ENCODE measurements at regions not wholly inside any gene's neighbourhood (a gene's known extent, or its start where the extent isn't known, plus 50 kb on each side); places are given as distances from the start of the nearest gene placed in this dataset.

DNA sequence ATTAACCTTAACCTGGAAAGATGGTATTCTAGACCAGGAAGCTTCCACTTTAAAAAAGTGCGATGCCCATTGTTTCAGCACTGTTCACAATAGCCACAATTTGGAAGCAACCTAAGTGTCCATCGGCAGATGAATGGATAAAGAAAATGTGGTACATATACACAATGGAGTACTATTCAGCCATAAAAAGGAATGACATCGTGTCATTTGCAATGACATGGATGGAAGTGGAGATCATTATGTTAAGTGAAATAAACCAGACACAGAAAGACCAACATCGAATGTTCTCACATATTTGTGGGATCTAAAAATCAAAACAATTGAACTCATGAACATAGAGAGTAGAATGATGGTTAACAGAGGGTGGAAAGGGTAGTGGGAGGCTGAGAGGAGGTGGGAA is 94.2 kb downstream of the NR2F2 start:
- Histone ChIP-seq H3K9me3 (ENCODE audit: control insufficient read depth in 5 of 5, low read length in 5 of 5) (peaks cover 0 to 4% (median 0%) of the 10 kb centered on the region in 5 donors), H3K4me1 (ENCODE audit: control insufficient read depth in 5 of 5, insufficient read depth in 5 of 5, low read length in 5 of 5) (peaks cover 0 to 13% (median 6%) of the 10 kb centered on the region in 5 donors), H3K9ac (ENCODE audit: low read length in 5 of 5) (no peak overlapping the region), H3K36me3 (ENCODE audit: control insufficient read depth in 5 of 5, insufficient read depth in 5 of 5, low read length in 5 of 5) (no peaks in the 10 kb centered on the region), H3K27me3 (ENCODE audit: control insufficient read depth in 5 of 5, insufficient read depth in 4 of 5, low read length in 5 of 5) (peaks cover 4 to 21% (median 13%) of the 10 kb centered on the region in 5 donors), H3K4me3 (ENCODE audit: low read depth in 1 of 5, low read length in 5 of 5) (no peak overlapping the region), H3K27ac (ENCODE audit: low read depth, low read length) (no peak overlapping the region)

DNA sequence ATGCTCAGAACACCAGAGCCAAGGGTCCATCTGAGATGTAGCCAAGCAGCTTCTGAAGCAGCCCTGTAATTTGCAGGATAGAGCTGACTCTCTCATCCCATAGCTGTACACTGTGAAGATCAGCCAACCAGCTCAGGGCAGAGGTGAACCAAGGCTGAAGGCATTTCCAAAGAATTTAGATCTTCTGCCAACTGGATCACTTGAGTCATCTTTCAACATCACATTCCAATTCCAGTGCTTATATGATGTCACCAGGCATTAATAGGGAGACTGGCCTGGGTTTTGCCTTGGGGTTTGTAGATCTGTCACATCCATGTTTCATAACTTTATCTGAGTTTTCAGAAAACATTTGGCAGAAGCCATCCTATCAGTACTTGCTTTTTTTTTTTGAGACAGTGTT is 98.2 kb downstream of the NR2F2 start:
- Histone ChIP-seq H3K27ac (ENCODE audit: low read depth, low read length) (peak overlapping the region; percentile 33), H3K27me3 (ENCODE audit: control insufficient read depth in 5 of 5, insufficient read depth in 4 of 5, low read length in 5 of 5) (peaks cover 0 to 2% (median 0%) of the 10 kb centered on the region in 5 donors), H3K4me1 (ENCODE audit: control insufficient read depth in 5 of 5, insufficient read depth in 5 of 5, low read length in 5 of 5) (peaks cover 0 to 13% (median 6%) of the 10 kb centered on the region in 5 donors), H3K4me3 (ENCODE audit: low read depth in 1 of 5, low read length in 5 of 5) (no peak overlapping the region), H3K9ac (ENCODE audit: low read length in 5 of 5) (no peak overlapping the region), H3K9me3 (ENCODE audit: control insufficient read depth in 5 of 5, low read length in 5 of 5) (peaks cover 0 to 4% (median 0%) of the 10 kb centered on the region in 5 donors), H3K36me3 (ENCODE audit: control insufficient read depth in 5 of 5, insufficient read depth in 5 of 5, low read length in 5 of 5) (no peaks in the 10 kb centered on the region)

DNA sequence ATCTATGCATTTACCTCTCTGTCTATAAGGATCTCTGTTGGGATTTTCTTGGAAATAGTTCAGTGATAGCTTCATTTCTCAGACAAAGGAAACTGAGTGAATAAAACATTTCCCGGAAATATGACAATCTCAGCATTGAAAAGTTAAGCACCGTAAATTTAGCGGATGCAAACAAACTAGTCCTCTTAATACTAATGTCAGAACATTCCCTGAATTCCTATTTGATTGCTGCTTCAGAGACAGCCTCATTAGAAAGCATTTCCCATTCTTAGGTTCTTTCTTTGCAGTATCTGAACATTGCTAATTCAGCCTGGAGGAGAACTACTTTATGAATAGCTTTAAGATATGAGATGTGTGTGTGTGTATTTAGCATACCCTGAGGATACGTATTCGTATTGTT is 101.3 kb downstream of the NR2F2 start:
- no peak overlapping the region for H3K4me3 ChIP-seq (ENCODE audit: low read depth in 1 of 5, low read length in 5 of 5)
- peaks cover 0 to 3% (median 0%) of the 10 kb centered on the region in 5 donors for H3K9me3 ChIP-seq (ENCODE audit: control insufficient read depth in 5 of 5, low read length in 5 of 5)
- H3K4me1 ChIP-seq (ENCODE audit: control insufficient read depth in 5 of 5, insufficient read depth in 5 of 5, low read length in 5 of 5): peaks cover 0 to 10% (median 6%) of the 10 kb centered on the region in 5 donors
- no peak overlapping the region for H3K27ac ChIP-seq (ENCODE audit: low read depth, low read length)
- no peak overlapping the region for H3K9ac ChIP-seq (ENCODE audit: low read length in 5 of 5)
- no peaks in the 10 kb centered on the region for H3K27me3 ChIP-seq (ENCODE audit: control insufficient read depth in 5 of 5, insufficient read depth in 4 of 5, low read length in 5 of 5)
- no peaks in the 10 kb centered on the region for H3K36me3 ChIP-seq (ENCODE audit: control insufficient read depth in 5 of 5, insufficient read depth in 5 of 5, low read length in 5 of 5)

DNA sequence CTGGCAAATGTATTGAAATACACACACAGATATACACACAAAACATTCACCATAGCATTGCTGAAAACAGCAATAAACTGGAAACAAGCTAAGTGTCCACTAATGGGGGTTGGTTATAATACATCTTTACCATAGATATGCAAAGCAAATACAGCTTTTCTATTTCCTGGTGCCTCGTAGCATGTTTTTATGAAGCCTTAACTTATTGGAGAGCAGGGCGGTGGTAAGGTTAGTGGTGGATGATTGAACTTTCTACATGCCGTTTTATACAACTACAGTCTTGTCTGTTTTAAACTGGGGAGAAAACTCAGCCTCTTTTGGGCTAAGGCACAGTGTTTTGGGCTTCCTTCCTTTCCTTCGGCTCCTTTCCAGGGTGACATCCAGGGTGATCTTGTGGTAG is 104.5 kb downstream of the NR2F2 start:
- Histone ChIP-seq H3K27ac (ENCODE audit: low read depth, low read length) (no peak overlapping the region), H3K9ac (ENCODE audit: low read length in 5 of 5) (no peak overlapping the region), H3K9me3 (ENCODE audit: control insufficient read depth in 5 of 5, low read length in 5 of 5) (no peaks in the 10 kb centered on the region), H3K4me1 (ENCODE audit: control insufficient read depth in 5 of 5, insufficient read depth in 5 of 5, low read length in 5 of 5) (no peaks in the 10 kb centered on the region), H3K36me3 (ENCODE audit: control insufficient read depth in 5 of 5, insufficient read depth in 5 of 5, low read length in 5 of 5) (no peaks in the 10 kb centered on the region), H3K27me3 (ENCODE audit: control insufficient read depth in 5 of 5, insufficient read depth in 4 of 5, low read length in 5 of 5) (no peaks in the 10 kb centered on the region), H3K4me3 (ENCODE audit: low read depth in 1 of 5, low read length in 5 of 5) (no peak overlapping the region)

DNA sequence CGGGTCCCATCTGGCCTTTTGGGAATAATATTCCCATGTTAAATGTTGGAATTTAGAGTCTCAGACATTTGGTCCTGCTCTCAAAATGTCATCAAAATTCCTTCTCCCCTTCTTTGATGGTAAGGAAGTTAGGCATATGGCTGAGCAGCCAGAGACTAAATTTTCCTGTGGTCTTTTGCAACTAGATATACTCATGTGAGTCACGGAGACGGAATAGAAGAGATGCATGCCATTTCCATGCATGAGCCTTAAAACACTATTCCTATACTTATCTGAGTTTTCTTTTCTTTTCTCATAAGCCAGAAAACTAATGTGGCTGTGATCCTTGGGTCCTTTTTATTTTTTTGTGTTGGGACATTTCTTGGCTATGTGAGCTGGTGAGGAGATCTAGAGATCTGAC is 105.3 kb downstream of the NR2F2 start:
- Histone ChIP-seq H3K9ac (ENCODE audit: low read length in 5 of 5) (no peak overlapping the region), H3K27ac (ENCODE audit: low read depth, low read length) (no peak overlapping the region), H3K4me1 (ENCODE audit: control insufficient read depth in 5 of 5, insufficient read depth in 5 of 5, low read length in 5 of 5) (no peaks in the 10 kb centered on the region), H3K36me3 (ENCODE audit: control insufficient read depth in 5 of 5, insufficient read depth in 5 of 5, low read length in 5 of 5) (no peaks in the 10 kb centered on the region), H3K9me3 (ENCODE audit: control insufficient read depth in 5 of 5, low read length in 5 of 5) (no peaks in the 10 kb centered on the region), H3K27me3 (ENCODE audit: control insufficient read depth in 5 of 5, insufficient read depth in 4 of 5, low read length in 5 of 5) (no peaks in the 10 kb centered on the region), H3K4me3 (ENCODE audit: low read depth in 1 of 5, low read length in 5 of 5) (no peak overlapping the region)

DNA sequence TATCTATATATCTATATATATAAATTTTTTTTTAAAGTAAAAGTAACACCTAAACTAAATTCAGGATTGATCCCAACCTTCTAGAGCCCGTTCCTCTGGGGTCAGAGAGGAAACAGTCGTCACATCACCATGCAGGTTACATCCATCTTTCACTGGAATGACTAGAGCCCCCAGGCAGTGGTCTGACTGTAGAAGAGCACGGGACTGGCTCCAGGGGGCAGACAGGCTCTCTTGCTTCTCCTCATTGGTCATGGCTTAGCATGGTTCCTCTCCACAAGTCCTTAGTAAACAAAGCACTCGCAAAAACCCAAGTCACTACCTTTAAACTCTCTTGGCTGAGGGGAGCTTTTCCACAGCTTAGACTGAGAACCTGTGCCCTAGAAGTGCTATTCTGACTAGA is 110.5 kb downstream of the NR2F2 start:
- no peak overlapping the region for H3K27ac ChIP-seq (ENCODE audit: low read depth, low read length)
- no peaks in the 10 kb centered on the region for H3K4me1 ChIP-seq (ENCODE audit: control insufficient read depth in 5 of 5, insufficient read depth in 5 of 5, low read length in 5 of 5)
- no peak overlapping the region for H3K9ac ChIP-seq (ENCODE audit: low read length in 5 of 5)
- no peaks in the 10 kb centered on the region for H3K27me3 ChIP-seq (ENCODE audit: control insufficient read depth in 5 of 5, insufficient read depth in 4 of 5, low read length in 5 of 5)
- H3K36me3 ChIP-seq (ENCODE audit: control insufficient read depth in 5 of 5, insufficient read depth in 5 of 5, low read length in 5 of 5): no peaks in the 10 kb centered on the region
- no peaks in the 10 kb centered on the region for H3K9me3 ChIP-seq (ENCODE audit: control insufficient read depth in 5 of 5, low read length in 5 of 5)
- H3K4me3 ChIP-seq (ENCODE audit: low read depth in 1 of 5, low read length in 5 of 5): no peak overlapping the region

DNA sequence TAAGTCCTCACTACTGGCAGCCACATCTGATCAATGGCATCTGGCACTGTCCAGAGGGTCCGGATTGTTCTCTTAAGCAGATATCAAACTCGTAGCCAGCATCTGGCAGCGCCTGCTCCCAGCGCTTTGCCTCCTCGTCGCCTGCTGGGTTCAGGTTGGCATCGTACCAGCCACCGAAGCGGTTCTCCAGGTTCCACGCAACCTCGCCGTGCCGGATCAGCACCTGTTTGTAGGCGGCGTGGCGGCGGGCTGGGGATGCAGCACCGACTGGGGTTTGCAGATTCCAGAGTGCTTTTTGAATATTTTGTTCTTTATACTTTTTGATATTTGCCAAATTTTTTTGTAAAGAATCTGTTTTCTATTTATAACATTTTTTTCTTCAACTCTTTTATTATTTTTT is 111.6 kb downstream of the NR2F2 start:
- Histone ChIP-seq H3K9me3 (ENCODE audit: control insufficient read depth in 5 of 5, low read length in 5 of 5) (no peaks in the 10 kb centered on the region), H3K27ac (ENCODE audit: low read depth, low read length) (no peak overlapping the region), H3K27me3 (ENCODE audit: control insufficient read depth in 5 of 5, insufficient read depth in 4 of 5, low read length in 5 of 5) (no peaks in the 10 kb centered on the region), H3K4me3 (ENCODE audit: low read depth in 1 of 5, low read length in 5 of 5) (no peak overlapping the region), H3K36me3 (ENCODE audit: control insufficient read depth in 5 of 5, insufficient read depth in 5 of 5, low read length in 5 of 5) (no peaks in the 10 kb centered on the region), H3K4me1 (ENCODE audit: control insufficient read depth in 5 of 5, insufficient read depth in 5 of 5, low read length in 5 of 5) (no peaks in the 10 kb centered on the region), H3K9ac (ENCODE audit: low read length in 5 of 5) (no peak overlapping the region)

DNA sequence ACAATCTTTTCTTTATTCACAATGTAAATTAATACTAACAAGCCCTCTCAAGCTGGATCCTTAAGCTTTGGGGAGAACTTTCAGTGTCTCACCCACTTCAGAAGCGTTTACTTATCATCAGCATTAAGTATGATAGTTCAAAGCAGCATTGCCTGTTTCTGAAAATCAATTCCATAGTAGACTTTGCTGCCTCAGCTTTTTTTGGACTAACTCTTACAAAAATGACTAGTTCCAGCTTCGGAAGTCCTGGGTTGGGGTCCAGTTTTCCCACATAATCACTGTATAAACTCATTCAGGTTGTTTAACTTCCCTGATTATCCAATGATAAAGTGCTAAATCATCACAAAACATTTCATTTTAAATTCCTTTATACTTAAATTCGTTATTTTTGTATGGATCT is 114.4 kb downstream of the NR2F2 start:
- Histone ChIP-seq H3K27ac (ENCODE audit: low read depth, low read length) (no peak overlapping the region), H3K9me3 (ENCODE audit: control insufficient read depth in 5 of 5, low read length in 5 of 5) (no peaks in the 10 kb centered on the region), H3K9ac (ENCODE audit: low read length in 5 of 5) (no peak overlapping the region), H3K27me3 (ENCODE audit: control insufficient read depth in 5 of 5, insufficient read depth in 4 of 5, low read length in 5 of 5) (no peaks in the 10 kb centered on the region), H3K36me3 (ENCODE audit: control insufficient read depth in 5 of 5, insufficient read depth in 5 of 5, low read length in 5 of 5) (no peaks in the 10 kb centered on the region), H3K4me1 (ENCODE audit: control insufficient read depth in 5 of 5, insufficient read depth in 5 of 5, low read length in 5 of 5) (no peaks in the 10 kb centered on the region), H3K4me3 (ENCODE audit: low read depth in 1 of 5, low read length in 5 of 5) (no peak overlapping the region)

DNA sequence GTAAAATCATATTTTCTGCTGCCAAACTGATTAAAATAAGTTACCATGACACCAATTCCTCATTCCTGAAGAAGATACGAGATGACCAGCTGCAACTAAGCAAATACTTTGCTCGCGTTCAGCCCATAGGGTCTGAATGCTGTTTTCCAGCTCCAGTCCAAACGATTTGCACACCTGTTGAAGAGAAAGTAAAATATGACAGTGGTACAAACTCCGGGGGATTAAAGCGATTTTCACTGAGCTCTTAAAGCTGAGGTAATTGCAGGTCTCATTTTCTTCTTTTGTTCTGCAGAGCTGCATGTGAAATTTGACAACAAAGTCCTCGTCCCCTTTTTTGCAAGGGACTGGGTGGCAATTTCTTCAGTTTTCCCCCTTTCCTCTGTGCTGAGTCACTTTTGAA is 118.4 kb downstream of the NR2F2 start:
- peaks cover 0 to 3% (median 0%) of the 10 kb centered on the region in 5 donors for H3K27me3 ChIP-seq (ENCODE audit: control insufficient read depth in 5 of 5, insufficient read depth in 4 of 5, low read length in 5 of 5)
- H3K36me3 ChIP-seq (ENCODE audit: control insufficient read depth in 5 of 5, insufficient read depth in 5 of 5, low read length in 5 of 5): no peaks in the 10 kb centered on the region
- no peaks in the 10 kb centered on the region for H3K9me3 ChIP-seq (ENCODE audit: control insufficient read depth in 5 of 5, low read length in 5 of 5)
- H3K4me3 ChIP-seq (ENCODE audit: low read depth in 1 of 5, low read length in 5 of 5): no peak overlapping the region
- no peak overlapping the region for H3K27ac ChIP-seq (ENCODE audit: low read depth, low read length)
- H3K9ac ChIP-seq (ENCODE audit: low read length in 5 of 5): no peak overlapping the region
- no peaks in the 10 kb centered on the region for H3K4me1 ChIP-seq (ENCODE audit: control insufficient read depth in 5 of 5, insufficient read depth in 5 of 5, low read length in 5 of 5)

DNA sequence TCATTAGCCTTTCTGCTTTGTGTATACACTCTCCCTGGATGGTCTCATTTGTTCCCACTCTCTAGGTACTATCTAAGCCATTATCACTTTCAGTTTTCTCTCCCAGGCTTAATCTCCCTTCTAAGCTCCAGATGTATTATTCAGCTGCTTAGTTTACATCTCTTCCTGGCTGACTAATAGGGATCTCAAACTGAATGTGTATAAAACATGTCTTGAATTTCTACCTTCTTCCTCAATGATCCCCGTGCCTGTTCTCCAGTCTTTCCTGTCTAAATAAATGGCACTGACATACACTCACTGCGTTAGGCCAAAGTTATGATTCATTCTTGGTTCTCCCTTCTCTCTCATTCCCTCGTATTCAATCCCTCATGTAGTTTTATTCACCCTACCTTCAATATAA is 127.3 kb downstream of the NR2F2 start:
- no peaks in the 10 kb centered on the region for H3K9me3 ChIP-seq (ENCODE audit: control insufficient read depth in 5 of 5, low read length in 5 of 5)
- no peaks in the 10 kb centered on the region for H3K4me1 ChIP-seq (ENCODE audit: control insufficient read depth in 5 of 5, insufficient read depth in 5 of 5, low read length in 5 of 5)
- no peaks in the 10 kb centered on the region for H3K27me3 ChIP-seq (ENCODE audit: control insufficient read depth in 5 of 5, insufficient read depth in 4 of 5, low read length in 5 of 5)
- H3K4me3 ChIP-seq (ENCODE audit: low read depth in 1 of 5, low read length in 5 of 5): no peak overlapping the region
- H3K27ac ChIP-seq (ENCODE audit: low read depth, low read length): no peak overlapping the region
- no peaks in the 10 kb centered on the region for H3K36me3 ChIP-seq (ENCODE audit: control insufficient read depth in 5 of 5, insufficient read depth in 5 of 5, low read length in 5 of 5)
- no peak overlapping the region for H3K9ac ChIP-seq (ENCODE audit: low read length in 5 of 5)

DNA sequence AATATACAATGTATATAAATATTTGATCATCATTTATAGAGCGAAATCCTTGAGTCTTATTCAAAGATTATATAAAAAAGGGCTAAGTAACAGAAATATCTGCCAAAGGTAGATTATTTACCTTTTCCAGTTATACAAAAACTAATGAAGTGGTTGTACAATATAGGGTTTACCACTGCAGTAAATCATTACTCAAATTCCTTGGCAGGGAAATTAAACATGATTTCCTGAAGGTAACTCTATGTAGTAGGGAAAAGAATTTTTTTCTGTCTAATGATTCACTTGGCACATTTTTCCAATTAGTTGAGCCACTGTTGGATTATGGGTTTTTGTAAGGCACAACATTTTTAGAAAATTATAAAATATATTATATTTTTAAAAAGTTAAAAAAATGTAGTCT is 129.6 kb downstream of the NR2F2 start:
- H3K9me3 ChIP-seq (ENCODE audit: control insufficient read depth in 5 of 5, low read length in 5 of 5): no peaks in the 10 kb centered on the region
- no peak overlapping the region for H3K27ac ChIP-seq (ENCODE audit: low read depth, low read length)
- H3K27me3 ChIP-seq (ENCODE audit: control insufficient read depth in 5 of 5, insufficient read depth in 4 of 5, low read length in 5 of 5): no peaks in the 10 kb centered on the region
- H3K4me1 ChIP-seq (ENCODE audit: control insufficient read depth in 5 of 5, insufficient read depth in 5 of 5, low read length in 5 of 5): no peaks in the 10 kb centered on the region
- H3K4me3 ChIP-seq (ENCODE audit: low read depth in 1 of 5, low read length in 5 of 5): no peak overlapping the region
- H3K9ac ChIP-seq (ENCODE audit: low read length in 5 of 5): no peak overlapping the region
- no peaks in the 10 kb centered on the region for H3K36me3 ChIP-seq (ENCODE audit: control insufficient read depth in 5 of 5, insufficient read depth in 5 of 5, low read length in 5 of 5)
